OCI-LY3 (cell line): ENCODE measurements at regions not wholly inside any gene's neighbourhood (a gene's known extent, or its start where the extent isn't known, plus 50 kb on each side); places are given as distances from the start of the nearest gene placed in this dataset.

Experiments
- CTCF ChIP-seq: fragments of 200-600, 300-600 bp; sonication (generic); IDR thresholded peaks from 2 replicates; pipeline ENCODE4 v1.5.1; 2014; ENCODE audit warnings: antibody characterized with exemption, low read length, low read depth
- EZH2phosphoT487 ChIP-seq: fragments of 200-600 bp; shearing (Covaris generic); IDR thresholded peaks from 2 replicates; pipeline ENCODE4 v1.6.1; 2018; ENCODE audit warnings: antibody characterized with exemption, mixed run types, low read depth

- TF ChIP-seq CTCF (no peak), EZH2phosphoT487 (no peak)
Observed at GRCh38 chr17:36752096-36752888, 150.9 kb downstream of the MRM1 start.
